Neutrophil (primary cell): ENCODE measurements at regions not wholly inside any gene's neighbourhood (a gene's known extent, or its start where the extent isn't known, plus 50 kb on each side); places are given as distances from the start of the nearest gene placed in this dataset.

Experiments used
- H3K27ac ChIP-seq: fragments of 200-600 bp; sonication (generic); 2 replicates; pipeline ENCODE4 v1.5.1; 2016; ENCODE audit warnings: mild to moderate bottlenecking, moderate library complexity
- H3K27me3 ChIP-seq: fragments of 200-600 bp; sonication (generic); 2 replicates; pipeline ENCODE4 v1.6.0; 2016; ENCODE audit warnings: mild to moderate bottlenecking
- H3K36me3 ChIP-seq: fragments of 200-600 bp; sonication (generic); 2 replicates; pipeline ENCODE4 v1.5.1; 2017
- H3K4me1 ChIP-seq, 2 experiments: fragments of 200-600 bp in 1 of 2; sonication (generic) in 1 of 2; 1 replicate in 1 of 2; 2 replicates in 1 of 2; pipeline versions ENCODE4 v1.5.1 to v1.6.1; 2013 to 2016; ENCODE audit warnings: low read depth in 1 of 2, low read length in 1 of 2, mild to moderate bottlenecking in 1 of 2, moderate library complexity in 1 of 2; ENCODE audit not compliant: control insufficient read depth in 1 of 2, insufficient read depth in 1 of 2
- H3K4me3 ChIP-seq, 2 experiments: fragments of 200-600 bp in 1 of 2; sonication (generic) in 1 of 2; 1 replicate in 1 of 2; 2 replicates in 1 of 2; pipeline ENCODE4 v1.5.1; 2013 to 2016; ENCODE audit warnings: low read depth in 1 of 2, low read length in 1 of 2, mild to moderate bottlenecking in 1 of 2, moderate library complexity in 1 of 2
- H3K9me3 ChIP-seq: fragments of 200-600 bp; sonication (generic); 2 replicates; pipeline ENCODE4 v1.5.1; 2016
- TF ChIP-seq, protein P1 (sequence below): fragments of 200-600 bp; sonication (generic); IDR thresholded peaks from 2 replicates; pipeline ENCODE4 v1.5.1; 2016; ENCODE audit warnings: antibody characterized with exemption

DNA sequence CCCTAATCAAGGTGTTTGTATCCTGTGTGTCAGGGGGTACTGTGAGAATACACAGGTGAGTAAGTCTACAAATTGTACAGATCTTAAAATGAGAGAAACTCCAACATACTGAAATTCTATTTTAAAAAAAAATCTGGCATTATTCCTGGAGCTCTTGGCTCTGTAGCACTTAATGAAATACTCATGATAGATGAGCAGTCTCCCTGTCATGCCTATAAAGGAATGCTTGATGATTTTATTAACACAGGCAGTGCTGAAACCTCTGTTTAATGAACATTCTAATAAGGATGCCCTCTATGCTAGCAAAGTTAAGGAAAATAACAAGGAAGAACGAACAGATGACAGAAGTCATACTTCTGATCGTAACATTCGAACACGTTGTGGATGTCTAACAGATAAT, 233.9 kb upstream of the NEGR1 start:
- TF ChIP-seq, protein P1, sequence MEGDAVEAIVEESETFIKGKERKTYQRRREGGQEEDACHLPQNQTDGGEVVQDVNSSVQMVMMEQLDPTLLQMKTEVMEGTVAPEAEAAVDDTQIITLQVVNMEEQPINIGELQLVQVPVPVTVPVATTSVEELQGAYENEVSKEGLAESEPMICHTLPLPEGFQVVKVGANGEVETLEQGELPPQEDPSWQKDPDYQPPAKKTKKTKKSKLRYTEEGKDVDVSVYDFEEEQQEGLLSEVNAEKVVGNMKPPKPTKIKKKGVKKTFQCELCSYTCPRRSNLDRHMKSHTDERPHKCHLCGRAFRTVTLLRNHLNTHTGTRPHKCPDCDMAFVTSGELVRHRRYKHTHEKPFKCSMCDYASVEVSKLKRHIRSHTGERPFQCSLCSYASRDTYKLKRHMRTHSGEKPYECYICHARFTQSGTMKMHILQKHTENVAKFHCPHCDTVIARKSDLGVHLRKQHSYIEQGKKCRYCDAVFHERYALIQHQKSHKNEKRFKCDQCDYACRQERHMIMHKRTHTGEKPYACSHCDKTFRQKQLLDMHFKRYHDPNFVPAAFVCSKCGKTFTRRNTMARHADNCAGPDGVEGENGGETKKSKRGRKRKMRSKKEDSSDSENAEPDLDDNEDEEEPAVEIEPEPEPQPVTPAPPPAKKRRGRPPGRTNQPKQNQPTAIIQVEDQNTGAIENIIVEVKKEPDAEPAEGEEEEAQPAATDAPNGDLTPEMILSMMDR: no peak
- no peak overlapping the region for H3K27ac ChIP-seq
- H3K9me3 ChIP-seq: no peaks in the 10 kb centered on the region
- no peaks in the 10 kb centered on the region for H3K27me3 ChIP-seq
- no peak overlapping the region for H3K4me3 ChIP-seq
- H3K36me3 ChIP-seq: no peaks in the 10 kb centered on the region
- H3K4me1 ChIP-seq: no peaks in the 10 kb centered on the region

DNA sequence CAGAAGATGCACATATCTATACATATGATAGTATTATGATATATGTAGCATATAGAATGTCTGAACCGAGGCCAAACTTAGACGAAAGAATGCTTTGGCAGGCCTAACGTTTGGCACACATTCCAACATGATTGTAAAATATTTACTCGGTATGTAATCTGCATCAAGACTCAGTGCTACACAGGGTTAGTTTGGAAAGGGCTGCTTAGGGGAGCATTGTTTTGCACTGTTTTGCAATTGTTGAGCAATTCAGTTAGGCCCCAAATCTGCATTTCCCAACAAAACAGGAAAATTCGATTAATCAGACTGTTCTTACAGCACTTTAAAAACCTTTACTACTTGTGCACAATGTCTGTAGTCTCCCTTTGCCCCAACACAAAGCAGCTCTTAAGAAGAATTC, 216.0 kb upstream of the NEGR1 start:
- H3K27ac ChIP-seq: no peak overlapping the region
- H3K9me3 ChIP-seq: no peaks in the 10 kb centered on the region
- TF ChIP-seq, protein P1: no peak
- H3K27me3 ChIP-seq: no peaks in the 10 kb centered on the region
- H3K4me1 ChIP-seq: peaks cover 4% of the 10 kb centered on the region in 2 experiments
- H3K36me3 ChIP-seq: no peaks in the 10 kb centered on the region
- no peak overlapping the region for H3K4me3 ChIP-seq

GRCh38 chr1:72489801-72490200, 207.5 kb upstream of the NEGR1 start:
- no peaks in the 10 kb centered on the region for H3K27me3 ChIP-seq
- H3K4me3 ChIP-seq: no peak overlapping the region
- TF ChIP-seq, protein P1: no peak
- no peaks in the 10 kb centered on the region for H3K9me3 ChIP-seq
- no peaks in the 10 kb centered on the region for H3K4me1 ChIP-seq
- no peak overlapping the region for H3K27ac ChIP-seq
- H3K36me3 ChIP-seq: no peaks in the 10 kb centered on the region

GRCh38 chr1:72485801-72486200, 203.5 kb upstream of the NEGR1 start:
- TF ChIP-seq, protein P1: no peak
- no peaks in the 10 kb centered on the region for H3K36me3 ChIP-seq
- no peak overlapping the region for H3K4me3 ChIP-seq
- H3K27ac ChIP-seq: no peak overlapping the region
- H3K9me3 ChIP-seq: no peaks in the 10 kb centered on the region
- no peaks in the 10 kb centered on the region for H3K27me3 ChIP-seq
- H3K4me1 ChIP-seq: no peaks in the 10 kb centered on the region

- H3K27ac ChIP-seq: no peak overlapping the region
- H3K4me3 ChIP-seq: no peak overlapping the region
- H3K36me3 ChIP-seq: no peaks in the 10 kb centered on the region
- no peaks in the 10 kb centered on the region for H3K4me1 ChIP-seq
- TF ChIP-seq, protein P1: no peak
- H3K27me3 ChIP-seq: no peaks in the 10 kb centered on the region
- H3K9me3 ChIP-seq: no peaks in the 10 kb centered on the region
Observed at GRCh38 chr1:72483846-72484357, 201.6 kb upstream of the NEGR1 start.
